H1 (cell line): ENCODE measurements at regions not wholly inside any gene's neighbourhood (a gene's known extent, or its start where the extent isn't known, plus 50 kb on each side); places are given as distances from the start of the nearest gene placed in this dataset.

Experiments
- CHD2 ChIP-seq: IDR thresholded peaks from 2 replicates; pipeline ENCODE4 v1.6.1; 2012; ENCODE audit warnings: low read length, improper control_type of control experiment
- MAFK ChIP-seq: IDR thresholded peaks from 2 replicates; pipeline ENCODE4 v1.6.1; 2012; ENCODE audit warnings: low read depth, mild to moderate bottlenecking, improper control_type of control experiment, low read length
- SIRT6 ChIP-seq: IDR thresholded peaks from one replicate; pipeline ENCODE4 v1.7.1; 2012; ENCODE audit warnings: low read length, inconsistent platforms

GRCh38 chr5:60023255-60023654 is 129.7 kb upstream of the PDE4D start (continued):
- TF ChIP-seq MAFK (no peak), CHD2 (no peak), SIRT6 (no peak)
- TF ChIP-seq, all 59 proteins: peak for 0
